A673 (cell line): ENCODE measurements at regions not wholly inside any gene's neighbourhood (a gene's known extent, or its start where the extent isn't known, plus 50 kb on each side); places are given as distances from the start of the nearest gene placed in this dataset.

Experiments used
- EZH2 ChIP-seq: fragments of 200-600 bp; sonication (generic); IDR thresholded peaks from 2 replicates; pipeline ENCODE4 v1.6.1; 2017; ENCODE audit warnings: borderline replicate concordance, low read depth, mild to moderate bottlenecking, mixed read lengths, antibody characterized with exemption, low read length; ENCODE audit not compliant: poor library complexity, severe bottlenecking
- TF ChIP-seq, protein P1 (sequence below): fragments of 300-800, 200-600 bp; sonication (generic); conservative IDR thresholded peaks from 2 replicates; pipeline ENCODE4 v1.5.1; 2017; ENCODE audit warnings: low read depth, mild to moderate bottlenecking, antibody characterized with exemption, low read length, moderate library complexity, mixed read lengths

- TF ChIP-seq EZH2 = no peak
- TF ChIP-seq, protein P1, sequence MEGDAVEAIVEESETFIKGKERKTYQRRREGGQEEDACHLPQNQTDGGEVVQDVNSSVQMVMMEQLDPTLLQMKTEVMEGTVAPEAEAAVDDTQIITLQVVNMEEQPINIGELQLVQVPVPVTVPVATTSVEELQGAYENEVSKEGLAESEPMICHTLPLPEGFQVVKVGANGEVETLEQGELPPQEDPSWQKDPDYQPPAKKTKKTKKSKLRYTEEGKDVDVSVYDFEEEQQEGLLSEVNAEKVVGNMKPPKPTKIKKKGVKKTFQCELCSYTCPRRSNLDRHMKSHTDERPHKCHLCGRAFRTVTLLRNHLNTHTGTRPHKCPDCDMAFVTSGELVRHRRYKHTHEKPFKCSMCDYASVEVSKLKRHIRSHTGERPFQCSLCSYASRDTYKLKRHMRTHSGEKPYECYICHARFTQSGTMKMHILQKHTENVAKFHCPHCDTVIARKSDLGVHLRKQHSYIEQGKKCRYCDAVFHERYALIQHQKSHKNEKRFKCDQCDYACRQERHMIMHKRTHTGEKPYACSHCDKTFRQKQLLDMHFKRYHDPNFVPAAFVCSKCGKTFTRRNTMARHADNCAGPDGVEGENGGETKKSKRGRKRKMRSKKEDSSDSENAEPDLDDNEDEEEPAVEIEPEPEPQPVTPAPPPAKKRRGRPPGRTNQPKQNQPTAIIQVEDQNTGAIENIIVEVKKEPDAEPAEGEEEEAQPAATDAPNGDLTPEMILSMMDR = no peak
Measured at GRCh38 chr2:611519-611918, 65.7 kb downstream of the TMEM18 start.
